ENCODE measurements at regions not wholly inside any gene's neighbourhood (a gene's known extent, or its start where the extent isn't known, plus 50 kb on each side); places are given as distances from the start of the nearest gene placed in this dataset.

DNA sequence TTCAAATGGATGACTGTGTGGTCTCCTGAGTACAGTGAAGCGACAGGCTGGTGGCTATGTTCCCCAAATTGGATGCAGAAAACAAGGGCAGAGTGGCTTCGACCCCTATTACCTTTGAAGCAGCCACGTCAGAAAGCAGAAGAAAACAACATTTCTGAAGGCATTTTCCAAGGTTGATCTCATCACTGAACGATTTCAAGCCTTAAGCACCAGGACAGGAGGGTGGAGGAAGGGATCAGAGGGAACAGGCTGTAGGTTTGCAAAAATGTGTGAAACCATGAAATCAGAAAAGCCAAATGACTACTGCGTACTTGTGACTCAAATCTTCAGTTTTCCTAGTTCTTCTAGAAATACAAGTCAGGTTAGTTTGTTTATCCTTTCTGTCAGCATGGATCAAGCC, 181.0 kb upstream of the TMEM106B start:
- TF ChIP-seq, protein P1, sequence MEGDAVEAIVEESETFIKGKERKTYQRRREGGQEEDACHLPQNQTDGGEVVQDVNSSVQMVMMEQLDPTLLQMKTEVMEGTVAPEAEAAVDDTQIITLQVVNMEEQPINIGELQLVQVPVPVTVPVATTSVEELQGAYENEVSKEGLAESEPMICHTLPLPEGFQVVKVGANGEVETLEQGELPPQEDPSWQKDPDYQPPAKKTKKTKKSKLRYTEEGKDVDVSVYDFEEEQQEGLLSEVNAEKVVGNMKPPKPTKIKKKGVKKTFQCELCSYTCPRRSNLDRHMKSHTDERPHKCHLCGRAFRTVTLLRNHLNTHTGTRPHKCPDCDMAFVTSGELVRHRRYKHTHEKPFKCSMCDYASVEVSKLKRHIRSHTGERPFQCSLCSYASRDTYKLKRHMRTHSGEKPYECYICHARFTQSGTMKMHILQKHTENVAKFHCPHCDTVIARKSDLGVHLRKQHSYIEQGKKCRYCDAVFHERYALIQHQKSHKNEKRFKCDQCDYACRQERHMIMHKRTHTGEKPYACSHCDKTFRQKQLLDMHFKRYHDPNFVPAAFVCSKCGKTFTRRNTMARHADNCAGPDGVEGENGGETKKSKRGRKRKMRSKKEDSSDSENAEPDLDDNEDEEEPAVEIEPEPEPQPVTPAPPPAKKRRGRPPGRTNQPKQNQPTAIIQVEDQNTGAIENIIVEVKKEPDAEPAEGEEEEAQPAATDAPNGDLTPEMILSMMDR (IDR thresholded peaks at IDR 0.05): no peak
- TF ChIP-seq POLR2A (IDR thresholded peaks at IDR 0.05) (no peak), POLR2AphosphoS5 (IDR thresholded peaks at IDR 0.05) (no peak)
